ENCODE measurements at regions not wholly inside any gene's neighbourhood (a gene's known extent, or its start where the extent isn't known, plus 50 kb on each side); places are given as distances from the start of the nearest gene placed in this dataset.

- CTCF ChIA-PET: no interaction called here
- DNase-seq (ENCODE audit: low spot score) (no peak), ATAC-seq (no peak)
- H3K9me3 Mint-ChIP-seq: peaks cover 16% of the 10 kb centered on the region
- no peak overlapping the region for H3K4me3 Mint-ChIP-seq
- peaks cover 8% of the 10 kb centered on the region for H3K36me3 Mint-ChIP-seq
- POLR2A ChIA-PET: no interaction called here
- H3K4me1 Mint-ChIP-seq: no peaks in the 10 kb centered on the region
- no peaks in the 10 kb centered on the region; the same call in 1 of the 2 replicates for H3K27me3 Mint-ChIP-seq (ENCODE audit: low read depth)
- no peak overlapping the region for H3K27ac Mint-ChIP-seq
- TF ChIP-seq ZNF263 (CRISPR knock-in tag; IDR thresholded peaks at IDR 0.05; ENCODE audit: low read depth) (no peak), NFE2L1 (CRISPR knock-in tag; IDR thresholded peaks at IDR 0.05) (no peak), MYBL2 (CRISPR knock-in tag; IDR thresholded peaks at IDR 0.05) (no peak), ATF1 (CRISPR knock-in tag; IDR thresholded peaks at IDR 0.05) (no peak), ZNF396 (CRISPR knock-in tag; IDR thresholded peaks at IDR 0.05; ENCODE audit: borderline replicate concordance) (no peak), RELA (CRISPR knock-in tag; IDR thresholded peaks at IDR 0.05; ENCODE audit: borderline replicate concordance) (no peak), ZBTB21 (CRISPR knock-in tag; IDR thresholded peaks at IDR 0.05; ENCODE audit: borderline replicate concordance) (no peak)
These were observed 362.9 kb downstream of the KIF20B start for GRCh38 chr10:90064295-90064694.

GRCh38 chr10:90066435-90066834 lies 365.0 kb downstream of the KIF20B start:
- no peak for ATAC-seq
- Mint-ChIP-seq H3K4me1 (no peaks in the 10 kb centered on the region), H3K36me3 (peaks cover 26% of the 10 kb centered on the region), H3K4me3 (no peak overlapping the region), H3K27me3 (ENCODE audit: low read depth) (peaks cover 5% of the 10 kb centered on the region; the same call in 1 of the 2 replicates), H3K27ac (no peak overlapping the region), H3K9me3 (peaks cover 32% of the 10 kb centered on the region)
- no peak for DNase-seq (ENCODE audit: low spot score)
- TF ChIP-seq SP1 (CRISPR knock-in tag; conservative IDR thresholded peaks at IDR 0.05) (no peak), HMGXB4 (CRISPR knock-in tag; IDR thresholded peaks at IDR 0.05) (no peak)
- POLR2A ChIA-PET: no interaction called here
- CTCF ChIA-PET: no interaction called here

- Mint-ChIP-seq H3K27me3 (ENCODE audit: low read depth) (peaks cover 23% of the 10 kb centered on the region), H3K27ac (no peak overlapping the region), H3K4me3 (no peak overlapping the region), H3K36me3 (peaks cover 93% of the 10 kb centered on the region), H3K9me3 (peaks cover 87% of the 10 kb centered on the region), H3K4me1 (peaks cover 25% of the 10 kb centered on the region)
- TF ChIP-seq ATF1 (CRISPR knock-in tag; IDR thresholded peaks at IDR 0.05) (no peak), GABPB1 (CRISPR knock-in tag; IDR thresholded peaks at IDR 0.05) (no peak), ZMAT4 (CRISPR knock-in tag; IDR thresholded peaks at IDR 0.05) (no peak), STAT6 (CRISPR knock-in tag; conservative IDR thresholded peaks at IDR 0.05; ENCODE audit: low read depth) (no peak), ZNF396 (CRISPR knock-in tag; IDR thresholded peaks at IDR 0.05; ENCODE audit: borderline replicate concordance) (no peak), GTF2I (CRISPR knock-in tag; conservative IDR thresholded peaks at IDR 0.05) (no peak), ZNF532 (CRISPR knock-in tag; IDR thresholded peaks at IDR 0.05; ENCODE audit: borderline replicate concordance) (no peak), KAT7 (CRISPR knock-in tag; IDR thresholded peaks at IDR 0.05; ENCODE audit: borderline replicate concordance) (no peak), ETV6 (CRISPR knock-in tag; IDR thresholded peaks at IDR 0.05) (no peak)
- CTCF ChIA-PET: no interaction called here
- DNase-seq (ENCODE audit: low spot score) (no peak), ATAC-seq (no peak)
- POLR2A ChIA-PET: no interaction called here
These were observed 374.6 kb downstream of the KIF20B start for GRCh38 chr10:90075995-90076394.

Data from WTC11 (cell line).